GM21360 (cell line): ENCODE measurements at regions not wholly inside any gene's neighbourhood (a gene's known extent, or its start where the extent isn't known, plus 50 kb on each side); places are given as distances from the start of the nearest gene placed in this dataset.
"Not testable (repeated sequence)": the region's sequence is repeated elsewhere in the genome, so short reads cannot be mapped to it uniquely, and the experiment has no call there.

Experiments
- ATAC-seq: cut with Tn5 transposase; IDR thresholded peaks from one replicate; pipeline ENCODE4 v1.9.1; 2021; ENCODE audit warnings: mild to moderate bottlenecking, moderate library complexity; ENCODE audit not compliant: unreplicated experiment

GRCh38 chr3:105274536-105274935, 92.2 kb upstream of the ALCAM start:
- no peak for ATAC-seq

GRCh38 chr3:105274958-105275357, 91.8 kb upstream of the ALCAM start:
- ATAC-seq = no peak

GRCh38 chr3:105277656-105278055, 89.1 kb upstream of the ALCAM start:
- ATAC-seq = no peak

GRCh38 chr3:105278688-105279087, 88.0 kb upstream of the ALCAM start:
- peak; percentile 54 for ATAC-seq

- no peak for ATAC-seq
Measured at GRCh38 chr3:105281989-105282388, 84.7 kb upstream of the ALCAM start.

GRCh38 chr3:105284876-105285275, 81.8 kb upstream of the ALCAM start:
- ATAC-seq = no peak

GRCh38 chr3:105285653-105286241, 81.0 kb upstream of the ALCAM start:
- ATAC-seq = no peak

- no peak for ATAC-seq
Measured at GRCh38 chr3:105293441-105293840, 73.3 kb upstream of the ALCAM start.

- ATAC-seq = not testable (repeated sequence)
Measured at GRCh38 chr3:105296182-105296822, 70.4 kb upstream of the ALCAM start.

GRCh38 chr3:105304487-105304886, 62.2 kb upstream of the ALCAM start:
- ATAC-seq = no peak

GRCh38 chr3:105315144-105315543, 51.6 kb upstream of the ALCAM start:
- no peak for ATAC-seq

- ATAC-seq = no peak
Measured at GRCh38 chr3:105315815-105316214, 50.9 kb upstream of the ALCAM start.

- no peak for ATAC-seq
Measured at GRCh38 chr3:105316331-105316730, 50.4 kb upstream of the ALCAM start.
